Lung microvascular endothelial cell (primary cell): ENCODE measurements at regions not wholly inside any gene's neighbourhood (a gene's known extent, or its start where the extent isn't known, plus 50 kb on each side); places are given as distances from the start of the nearest gene placed in this dataset.
"Not testable (repeated sequence)": the region's sequence is repeated elsewhere in the genome, so short reads cannot be mapped to it uniquely, and the experiment has no call there.

ENCODE experiments used
- DNase-seq, 2 donors: peaks; one replicate each; pipeline versions ENCODE4 v3.0.0 to v3.0.0-alpha.2; 2010; ENCODE audit warnings: low read depth in 2 of 2

DNA sequence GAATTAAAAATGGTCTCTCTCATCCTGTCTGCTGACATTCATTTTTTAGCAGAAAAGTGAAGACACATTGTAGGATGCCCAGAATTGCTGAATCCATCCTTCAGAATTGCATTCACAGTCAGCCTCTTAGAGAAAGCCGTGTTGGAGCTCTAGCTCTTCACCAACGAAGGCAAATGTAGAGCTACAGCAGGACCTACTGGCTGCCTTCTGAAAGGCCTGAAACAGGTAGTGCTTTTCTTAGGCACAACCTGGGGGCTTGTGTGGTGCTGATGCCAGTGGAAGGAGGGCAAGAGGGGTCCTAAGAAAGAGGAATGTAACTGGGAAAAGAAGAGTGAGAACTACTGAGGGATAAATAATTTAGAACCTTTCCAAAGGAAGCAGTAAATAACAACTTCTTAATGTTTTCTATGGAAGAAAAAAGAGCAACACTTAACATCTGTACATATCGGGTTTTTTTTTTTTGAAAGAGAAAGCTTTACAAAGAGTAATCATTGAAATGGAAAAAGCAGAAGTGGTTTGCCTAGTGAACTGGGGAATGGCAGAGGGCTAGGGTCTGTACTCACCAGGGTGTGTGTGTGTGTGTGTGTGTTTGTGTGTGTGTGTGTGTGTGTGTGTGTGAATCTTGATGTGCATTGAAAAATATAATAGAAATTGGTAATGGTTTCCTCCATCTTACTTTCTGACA lies 297.8 kb downstream of the SATB1 start:
- DNase-seq, result no peak

DNA sequence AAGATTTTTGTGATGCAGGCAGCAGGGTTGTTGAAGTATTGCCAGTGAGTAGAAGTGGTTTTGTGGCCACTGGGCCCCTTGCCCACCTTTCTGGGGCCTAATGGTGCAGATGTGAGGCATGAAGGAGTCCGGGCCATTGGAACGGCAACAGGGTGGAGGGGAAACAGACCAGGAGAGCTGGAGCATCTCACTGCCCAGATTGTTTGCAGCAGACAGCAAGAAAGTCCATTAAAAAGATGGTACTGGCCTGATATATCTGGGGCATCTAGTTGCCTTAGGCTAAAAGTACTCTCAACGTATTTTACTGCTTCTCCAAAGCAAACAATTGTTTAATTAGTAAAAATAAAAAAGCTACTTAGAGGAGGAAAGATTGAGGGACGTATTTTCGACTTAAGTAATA lies 298.4 kb downstream of the SATB1 start:
- no peak for DNase-seq

DNA sequence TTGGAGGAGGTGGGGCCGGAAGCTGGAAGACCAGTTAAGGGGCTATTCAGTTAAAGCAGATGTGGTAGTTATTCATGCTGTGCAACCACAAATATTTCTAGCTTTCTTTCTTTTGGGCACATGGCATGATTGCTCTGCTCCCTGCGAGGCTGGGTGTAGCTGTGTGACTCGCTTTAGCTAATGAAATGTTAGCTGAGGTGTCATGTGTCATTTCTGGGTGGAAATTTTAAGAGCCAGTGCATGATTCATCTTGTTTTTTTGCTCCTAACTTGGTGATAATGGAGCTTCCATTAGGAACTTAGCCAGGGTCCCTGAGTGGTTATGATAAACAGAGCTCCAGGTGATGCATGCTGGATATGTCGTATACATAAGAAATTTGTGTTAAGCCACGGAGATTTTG lies 300.6 kb downstream of the SATB1 start:
- DNase-seq, result no peak

DNA sequence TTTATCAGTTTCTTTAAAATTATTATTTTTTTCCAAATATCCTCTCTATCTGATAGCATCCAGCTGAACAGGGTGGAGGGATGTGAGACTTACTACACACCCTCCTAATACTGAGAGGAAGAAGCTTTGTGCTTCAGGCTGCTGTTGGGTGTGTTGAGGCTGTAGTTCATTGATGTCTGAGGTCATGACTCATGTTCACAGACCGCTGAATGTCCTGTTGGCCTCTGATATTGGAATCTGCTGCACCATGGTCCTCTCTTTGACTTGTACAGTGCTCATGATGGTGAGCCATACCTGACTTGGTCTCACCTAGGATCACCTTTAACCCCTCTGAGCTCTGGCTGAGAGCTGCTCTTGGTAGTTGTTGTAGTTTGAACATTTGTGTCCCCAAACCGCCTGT lies 302.9 kb downstream of the SATB1 start:
- DNase-seq, result no peak

DNA sequence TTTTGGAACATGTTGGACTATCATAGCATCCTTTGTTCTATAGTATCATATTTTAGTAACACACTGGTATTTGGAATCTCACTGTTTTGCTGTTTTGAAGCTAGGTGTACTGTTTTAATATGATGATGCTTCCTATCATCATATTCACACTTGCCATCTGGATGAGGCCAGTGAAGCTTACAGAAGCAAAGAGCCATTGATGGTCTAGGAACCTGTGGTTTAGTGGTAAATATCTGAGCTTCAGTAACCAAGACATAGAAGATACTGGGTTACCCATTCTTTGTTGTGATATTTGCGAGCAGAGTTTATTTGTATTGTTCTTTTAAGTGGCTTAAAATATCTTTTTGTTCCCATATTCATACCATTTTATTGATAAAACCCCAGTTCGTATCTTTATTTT lies 304.1 kb downstream of the SATB1 start:
- DNase-seq, result no peak

DNA sequence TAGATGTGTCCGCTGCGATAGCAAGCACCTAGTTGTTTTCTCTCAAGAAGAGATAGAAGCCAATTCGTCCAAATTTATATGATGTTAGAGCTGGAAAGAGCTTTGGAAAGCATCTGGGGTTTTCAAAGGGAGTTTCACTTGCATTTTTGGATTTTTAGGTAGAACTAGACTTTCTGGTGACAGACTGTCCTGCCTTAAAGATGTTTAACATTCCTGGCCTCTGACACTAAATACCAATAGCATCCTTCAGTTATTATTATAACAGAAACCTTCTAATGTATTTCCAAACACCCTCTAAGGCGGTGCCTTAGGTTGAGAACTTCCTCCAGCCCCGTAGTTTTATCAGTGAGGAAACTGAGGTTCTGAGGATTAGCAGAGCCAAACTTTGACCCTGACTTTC lies 305.3 kb downstream of the SATB1 start:
- DNase-seq, result no peak

DNA sequence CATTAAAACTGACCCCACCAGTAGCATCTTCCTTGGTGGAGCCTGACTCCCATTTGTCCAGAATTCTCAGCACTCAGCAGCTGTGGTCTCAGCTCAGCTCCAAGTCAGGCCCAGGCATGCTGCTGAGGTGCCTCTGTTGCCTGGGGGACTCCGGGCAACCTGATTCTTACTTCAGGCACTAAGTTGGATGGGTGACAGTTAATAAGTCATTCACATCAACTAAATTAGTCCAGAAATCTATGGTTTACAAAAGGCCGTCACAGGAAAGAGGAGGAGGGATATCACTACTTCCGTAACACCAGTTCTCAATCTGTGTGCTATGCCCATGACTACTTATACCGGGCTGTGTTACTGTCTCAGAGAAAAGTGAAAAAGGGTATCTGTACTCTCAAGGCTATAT lies 310.2 kb downstream of the SATB1 start:
- no peak for DNase-seq

DNA sequence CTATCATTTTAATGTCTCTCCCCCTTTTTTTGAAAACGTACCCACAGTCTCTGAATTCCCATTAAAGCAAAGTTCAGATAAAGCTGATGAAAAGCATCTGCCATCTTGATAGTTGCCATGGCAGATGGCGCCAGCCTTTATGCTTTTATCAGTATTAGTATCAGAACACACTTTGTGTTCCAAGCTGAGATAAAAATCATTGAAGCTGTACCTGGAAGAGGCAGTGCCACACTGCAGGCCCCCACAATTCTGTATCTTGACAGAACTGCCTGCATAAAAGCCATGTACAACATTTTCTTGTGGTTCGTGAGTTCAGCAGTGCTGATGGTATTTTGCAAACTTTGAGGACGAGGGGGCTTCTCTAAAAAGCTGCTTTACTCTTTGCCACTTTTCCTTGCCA lies 311.7 kb downstream of the SATB1 start:
- no peak for DNase-seq

DNA sequence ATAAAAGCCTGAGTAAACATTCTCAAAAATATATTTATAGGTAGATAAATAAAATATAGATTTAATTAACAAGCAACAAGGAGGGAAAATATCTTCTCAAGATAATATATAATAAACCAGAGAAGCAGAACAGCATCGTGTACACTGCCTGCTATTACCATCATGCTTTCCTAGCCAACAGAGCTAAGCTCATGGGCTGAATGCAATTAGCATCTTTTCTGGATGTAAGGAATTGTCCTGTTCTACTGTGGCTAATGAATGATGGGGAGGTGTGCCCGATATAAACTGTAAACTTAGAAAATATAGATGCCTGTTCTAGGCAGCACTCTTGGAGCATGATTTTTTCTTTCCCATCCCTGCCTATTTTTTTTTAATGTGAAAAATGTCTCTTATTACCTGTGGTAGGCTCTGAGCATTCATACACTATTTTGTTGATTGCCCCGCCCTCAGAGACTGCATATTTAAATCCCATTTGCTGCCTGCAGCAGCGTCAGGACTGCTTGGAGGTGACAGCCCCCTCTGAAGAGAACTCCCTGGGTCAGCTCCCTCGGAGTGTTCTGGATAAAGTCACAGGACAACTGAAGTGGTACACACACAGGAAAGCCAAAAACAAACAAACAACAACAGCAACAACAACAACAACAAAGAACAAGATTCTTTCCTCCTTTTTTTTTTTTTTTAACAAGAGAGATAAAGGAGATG lies 312.3 kb downstream of the SATB1 start:
- DNase-seq, result no peak

DNA sequence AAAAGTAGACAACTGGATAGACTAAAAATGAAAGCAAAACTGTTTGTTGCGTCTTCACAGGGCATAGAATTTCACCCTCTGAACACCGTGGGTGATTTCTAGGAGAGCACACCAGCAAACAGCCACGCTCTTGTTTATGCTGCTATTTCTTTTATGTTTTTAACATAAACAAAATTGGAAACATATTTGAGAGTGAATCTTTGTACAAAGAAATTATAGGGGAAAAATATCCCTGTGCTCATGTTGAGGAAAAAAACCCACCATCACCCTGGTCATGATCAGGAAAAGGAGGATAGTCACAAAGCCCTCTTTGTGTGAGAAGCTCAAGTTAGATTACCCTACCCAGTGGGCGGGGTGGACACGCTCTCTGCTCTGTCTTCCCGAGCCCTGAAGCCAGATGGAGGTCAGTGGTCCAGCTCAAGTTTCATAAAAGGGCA lies 313.3 kb downstream of the SATB1 start:
- DNase-seq, result no peak

DNA sequence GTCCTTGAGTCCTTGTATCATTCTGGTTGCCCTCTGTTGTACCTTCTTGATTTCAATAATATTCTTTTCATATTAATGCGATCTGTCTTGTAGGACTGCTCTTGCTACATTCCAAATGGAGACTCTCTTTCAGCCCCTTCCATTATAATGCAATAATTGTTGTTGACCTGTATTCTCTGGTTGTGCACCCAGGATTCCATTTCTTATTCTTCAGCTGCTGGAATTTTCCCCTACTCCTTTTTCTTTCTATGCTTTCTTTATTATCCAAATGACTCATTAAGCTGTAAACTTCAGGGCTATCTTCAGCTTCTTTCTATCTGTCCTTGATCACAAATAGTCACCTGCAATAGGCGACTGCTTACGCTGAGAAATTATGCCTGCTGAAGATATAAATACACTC lies 321.5 kb downstream of the SATB1 start:
- DNase-seq, result no peak

DNA sequence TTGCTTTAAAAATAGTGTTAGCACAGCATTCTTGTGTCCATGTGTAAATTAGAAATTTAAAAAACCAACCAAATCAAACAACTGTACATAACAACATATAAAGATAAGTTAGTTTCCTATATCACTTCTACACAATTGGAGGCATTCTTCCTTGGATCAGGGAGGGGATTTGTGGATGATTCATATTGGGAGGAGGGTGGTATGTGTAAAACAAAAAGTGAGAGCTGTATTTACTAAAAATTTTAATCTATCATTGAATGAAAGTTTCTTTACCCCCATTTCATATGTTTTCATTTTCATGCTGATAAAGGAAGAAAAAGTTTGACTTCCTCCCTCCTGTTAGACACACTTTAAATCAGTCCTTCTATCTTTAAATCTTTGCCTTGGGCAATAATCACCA lies 325.0 kb downstream of the SATB1 start:
- DNase-seq, result no peak

DNA sequence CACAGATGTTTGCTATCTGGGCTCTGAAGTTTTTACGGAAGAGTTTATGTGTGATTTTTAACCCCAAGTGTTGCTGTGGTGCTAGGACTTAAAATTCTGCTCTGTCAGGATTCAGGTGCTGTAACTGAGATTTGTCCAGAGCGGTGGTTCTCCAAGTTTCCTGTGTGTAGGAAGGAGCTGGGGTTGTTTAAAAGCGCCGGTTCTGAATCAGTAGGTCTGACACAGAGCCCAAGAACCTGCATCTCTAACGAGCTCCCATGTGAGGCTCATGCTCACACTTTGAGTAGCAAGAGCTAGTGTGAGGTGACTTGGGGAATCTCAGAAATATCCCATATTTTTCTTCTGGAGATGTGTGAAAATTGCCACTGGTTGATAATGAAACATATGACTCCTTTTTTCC lies 325.5 kb downstream of the SATB1 start:
- DNase-seq, result no peak

DNA sequence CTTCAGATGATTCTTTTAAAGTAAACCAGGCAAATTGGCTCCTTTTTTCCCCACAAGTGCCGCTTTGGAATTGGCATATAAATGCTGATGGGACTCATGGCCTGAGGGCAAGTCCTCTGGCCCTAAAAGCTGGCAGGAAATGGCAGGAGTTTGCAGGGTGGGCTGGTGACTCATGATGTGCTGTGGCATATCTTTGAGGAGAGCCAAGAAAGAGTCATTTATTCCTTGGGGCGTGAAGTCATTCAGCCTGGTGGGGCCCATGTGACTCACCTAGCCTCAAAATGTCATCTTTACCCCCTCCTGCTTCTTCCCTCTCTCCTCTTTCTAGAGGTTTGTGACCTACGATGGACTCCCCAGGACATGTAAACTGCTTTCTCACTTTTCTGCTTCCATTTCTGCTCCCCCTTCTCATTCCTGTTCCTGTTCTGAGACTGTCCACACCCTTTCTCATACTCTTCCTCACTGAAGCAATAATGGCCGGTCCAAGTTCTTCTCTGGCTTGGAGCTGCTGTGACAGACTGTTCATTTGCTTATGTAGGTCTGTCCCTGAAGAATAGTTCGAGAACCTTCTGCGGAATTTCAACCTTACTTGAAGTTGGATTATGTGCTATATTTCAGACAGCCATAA lies 326.1 kb downstream of the SATB1 start:
- DNase-seq, result no peak

DNA sequence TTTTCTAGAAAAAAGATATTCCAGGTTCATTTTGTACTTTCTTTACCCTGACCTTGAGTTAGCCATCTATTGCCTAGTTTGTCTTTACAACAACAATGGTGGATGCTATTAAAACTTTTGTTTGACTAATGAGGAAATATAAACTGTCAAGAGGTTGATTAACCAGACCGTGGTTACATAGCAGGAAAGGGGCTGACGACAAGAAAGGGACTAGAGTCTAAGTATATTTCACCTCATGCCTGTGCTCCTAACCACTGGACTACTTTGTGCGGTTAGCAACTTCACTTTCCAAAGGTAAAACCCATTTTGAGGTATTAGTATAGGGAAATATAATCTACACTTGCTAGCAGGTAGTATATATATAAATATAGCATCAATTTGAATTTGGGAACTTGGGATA lies 327.1 kb downstream of the SATB1 start:
- no peak for DNase-seq

DNA sequence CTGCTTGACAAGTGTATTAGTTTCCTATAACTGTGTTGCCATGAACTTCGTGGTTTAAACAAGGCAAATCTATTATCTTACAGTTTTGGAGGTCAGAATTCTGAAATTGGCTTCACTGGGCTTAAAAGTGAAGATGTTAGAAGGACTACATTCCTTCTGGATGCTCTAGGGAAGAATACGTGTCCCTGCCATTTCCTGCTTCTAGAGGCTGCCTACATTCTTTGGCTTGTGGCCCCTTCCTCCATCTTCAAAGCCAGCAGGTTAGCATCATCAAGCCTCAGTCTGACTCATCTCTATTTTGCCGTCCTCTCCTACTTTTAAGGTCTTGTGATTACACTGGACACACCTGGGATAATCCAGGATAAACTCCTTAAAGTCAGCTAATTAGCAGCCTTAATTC lies 327.7 kb downstream of the SATB1 start:
- no peak for DNase-seq

DNA sequence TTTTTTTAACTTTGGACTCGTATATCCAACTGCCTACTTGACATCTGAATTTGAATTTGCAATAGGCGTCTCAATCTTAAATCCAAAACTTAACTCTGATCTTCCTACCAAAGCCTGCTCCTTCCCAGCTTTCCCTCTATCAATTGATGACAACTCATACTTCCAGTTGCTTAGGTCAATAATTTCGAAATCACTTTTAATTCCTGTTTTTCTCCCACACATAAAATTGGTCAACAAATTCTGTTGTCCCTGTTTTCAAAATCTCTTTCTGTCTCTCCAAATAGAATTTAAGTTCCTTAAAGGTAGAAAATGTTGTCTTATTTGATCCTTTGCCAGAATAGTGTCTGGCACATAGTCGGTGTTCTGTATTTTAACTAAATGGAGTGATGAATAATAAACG lies 332.4 kb downstream of the SATB1 start:
- DNase-seq, result no peak

DNA sequence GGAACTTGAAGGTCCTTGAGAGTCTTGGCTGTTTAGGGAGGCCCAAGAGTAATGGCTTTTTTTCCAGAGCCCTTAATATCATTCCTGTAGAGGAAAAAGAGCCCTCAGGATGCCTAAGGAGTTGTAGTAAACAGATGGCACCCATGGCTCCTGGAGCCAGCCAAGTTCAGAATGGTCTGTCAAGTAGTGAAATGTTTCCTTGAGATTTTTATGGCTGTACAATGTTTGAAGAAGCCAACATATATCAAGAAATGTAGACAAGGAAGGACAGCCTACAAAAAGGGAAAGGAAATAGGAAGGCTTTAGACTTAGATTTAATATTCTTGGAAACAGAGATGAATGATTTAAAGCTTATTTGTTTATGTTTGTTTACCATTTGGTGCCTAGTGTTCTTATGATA lies 334.8 kb downstream of the SATB1 start:
- DNase-seq, result no peak

DNA sequence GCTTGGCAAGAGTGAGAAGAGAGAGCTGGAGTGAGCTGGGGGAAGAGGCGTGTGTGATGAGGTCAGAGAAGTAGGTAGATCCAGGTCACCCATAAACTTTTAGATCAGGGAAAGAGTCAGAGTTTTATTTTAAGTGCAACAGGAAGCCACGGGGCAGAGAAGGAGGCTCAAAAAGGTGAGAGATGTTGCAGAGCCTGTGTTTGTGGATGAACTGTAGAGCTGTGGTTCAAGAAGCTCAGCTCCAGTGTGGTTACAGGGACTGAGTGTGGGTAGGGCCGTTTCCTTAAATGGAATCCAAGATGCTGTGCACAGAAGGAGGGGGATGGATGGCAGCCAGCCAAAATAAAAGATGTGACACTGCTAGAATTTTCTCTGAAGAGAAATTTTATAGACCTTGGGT lies 337.2 kb downstream of the SATB1 start:
- no peak for DNase-seq

DNA sequence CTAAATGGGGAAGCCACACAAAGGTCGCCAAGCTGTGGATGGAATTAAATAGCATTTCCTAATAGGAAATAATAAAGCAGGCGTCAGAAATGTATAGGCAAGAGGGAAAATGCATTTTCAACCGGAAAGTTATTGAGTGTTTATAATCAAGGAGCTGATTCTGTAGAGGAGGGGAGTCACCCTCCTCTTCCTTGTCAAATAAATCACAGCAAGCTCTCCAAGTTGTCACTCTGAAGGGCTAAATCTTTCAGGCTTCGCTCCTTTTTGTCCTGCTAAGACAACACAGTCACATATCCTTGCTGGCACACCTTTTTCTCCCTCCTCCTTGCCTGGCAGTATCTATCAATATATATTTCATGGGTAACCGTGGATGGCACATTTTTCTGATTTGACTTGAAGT lies 338.4 kb downstream of the SATB1 start:
- DNase-seq, result no peak

DNA sequence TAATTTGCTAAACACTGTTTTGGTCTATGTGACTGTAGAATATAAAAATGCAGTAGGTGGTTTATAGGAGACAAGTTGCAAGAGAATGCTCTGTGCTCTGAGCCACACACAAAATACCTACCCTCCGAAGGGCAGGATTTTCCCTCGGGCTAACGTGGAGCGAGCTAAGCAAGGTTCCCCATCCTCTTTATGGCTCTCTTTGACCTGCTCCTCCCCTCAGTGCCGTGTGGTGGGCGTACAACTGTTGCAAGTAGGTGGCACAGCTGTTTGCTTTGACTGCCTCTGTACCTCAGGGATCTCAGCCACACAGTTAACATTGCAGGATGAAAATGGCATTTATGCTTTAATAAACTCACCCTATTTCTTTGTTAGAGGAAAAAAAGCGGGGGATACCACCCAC lies 339.1 kb downstream of the SATB1 start:
- DNase-seq, result no peak

DNA sequence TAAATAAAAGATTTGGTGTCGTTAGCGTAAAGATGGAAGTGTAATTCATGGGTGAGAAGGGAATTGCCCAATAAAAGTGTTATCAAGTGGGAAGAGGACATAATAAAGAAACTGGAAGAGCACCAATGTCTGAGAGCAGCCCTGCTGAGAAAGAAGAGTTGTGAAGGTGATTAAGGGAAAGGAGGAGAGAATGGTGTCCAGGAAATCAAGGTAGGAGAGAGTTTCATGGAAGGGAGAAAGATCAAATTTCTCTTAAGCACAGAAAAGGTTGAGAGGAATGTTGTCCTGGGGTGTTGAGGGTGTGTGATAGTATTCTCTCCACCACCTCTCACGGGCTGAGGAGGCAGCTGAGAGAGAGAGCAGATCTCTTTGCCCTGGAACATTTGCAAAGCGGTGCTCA lies 339.7 kb downstream of the SATB1 start:
- no peak for DNase-seq

DNA sequence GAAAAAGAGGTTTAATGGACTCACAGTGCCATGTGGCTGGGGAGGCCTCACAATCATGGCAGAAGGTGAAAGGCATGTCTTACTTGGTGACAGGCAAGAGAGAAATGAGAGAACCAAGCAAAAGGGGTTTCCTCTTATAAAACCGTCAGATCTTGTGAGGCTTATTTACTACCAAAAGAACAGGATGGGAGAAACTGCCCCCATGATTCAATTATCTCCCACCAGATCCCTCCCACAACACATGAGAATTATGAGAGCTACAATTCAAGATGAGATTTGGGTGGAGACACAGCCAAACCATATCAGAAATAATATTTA lies 340.8 kb upstream of the TBC1D5 start:
- DNase-seq, result not testable (repeated sequence)
